Uterus (tissue), 3 donors: ENCODE measurements at regions not wholly inside any gene's neighbourhood (a gene's known extent, or its start where the extent isn't known, plus 50 kb on each side); places are given as distances from the start of the nearest gene placed in this dataset.

Experiments
- DNase-seq, 2 donors: peaks; one replicate each; pipeline ENCODE4 v3.0.0-alpha.2; 2019 to 2020
- H3K27ac ChIP-seq, 2 donors: fragments of 200-600 bp; sonication (generic); 1 replicate in 1 of 2; 2 replicates in 1 of 2; pipeline ENCODE4 v1.5.1; 2016 to 2018
- H3K27me3 ChIP-seq, 2 donors: fragments of 200-600 bp; sonication (generic); one replicate each; pipeline ENCODE4 v1.5.1; 2018 to 2019; ENCODE audit warnings: control low read depth in 1 of 2
- H3K36me3 ChIP-seq, 2 donors: fragments of 200-600 bp; sonication (generic); one replicate each; pipeline ENCODE4 v1.5.1; 2019; ENCODE audit warnings: control low read depth in 1 of 2
- H3K4me1 ChIP-seq, 2 donors: fragments of 200-600 bp; sonication (generic); one replicate each; pipeline ENCODE4 v1.5.1; 2018 to 2019; ENCODE audit warnings: control low read depth in 1 of 2
- H3K4me3 ChIP-seq, 2 donors: fragments of 200-600 bp; sonication (generic); 1 replicate in 1 of 2; 2 replicates in 1 of 2; pipeline ENCODE4 v1.5.1; 2018 to 2019; ENCODE audit warnings: mild to moderate bottlenecking in 1 of 2
- H3K9me3 ChIP-seq, 2 donors: fragments of 200-600 bp; sonication (generic); one replicate each; pipeline ENCODE4 v1.5.1; 2019; ENCODE audit warnings: control low read depth in 1 of 2
- POLR2A ChIP-seq, 2 donors: fragments of 450-650 bp; IDR thresholded peaks; one replicate each; pipeline ENCODE4 v1.6.1; 2016; ENCODE audit warnings: antibody characterized with exemption in 2 of 2, mild to moderate bottlenecking in 1 of 2, moderate library complexity in 1 of 2
- intact Hi-C: fragments of 100-400 bp; cut with DNase I; formaldehyde crosslinking; loops from one replicate; pipeline ENCODE4 v1.15.1; 2023; ENCODE audit warnings: low total_unique reads
- TF ChIP-seq, protein P1 (sequence below), 4 experiments: fragments of 200-600 bp in 2 of 4; fragments of 450-650 bp in 2 of 4; sonication (generic) in 2 of 4; IDR thresholded peaks; one replicate each; pipeline ENCODE4 v1.5.1; 2016 to 2019; ENCODE audit warnings: antibody characterized with exemption in 4 of 4, mild to moderate bottlenecking in 2 of 4, moderate library complexity in 1 of 4
- donor health status: DM: yes; HTN: yes; CAD: no.

DNA sequence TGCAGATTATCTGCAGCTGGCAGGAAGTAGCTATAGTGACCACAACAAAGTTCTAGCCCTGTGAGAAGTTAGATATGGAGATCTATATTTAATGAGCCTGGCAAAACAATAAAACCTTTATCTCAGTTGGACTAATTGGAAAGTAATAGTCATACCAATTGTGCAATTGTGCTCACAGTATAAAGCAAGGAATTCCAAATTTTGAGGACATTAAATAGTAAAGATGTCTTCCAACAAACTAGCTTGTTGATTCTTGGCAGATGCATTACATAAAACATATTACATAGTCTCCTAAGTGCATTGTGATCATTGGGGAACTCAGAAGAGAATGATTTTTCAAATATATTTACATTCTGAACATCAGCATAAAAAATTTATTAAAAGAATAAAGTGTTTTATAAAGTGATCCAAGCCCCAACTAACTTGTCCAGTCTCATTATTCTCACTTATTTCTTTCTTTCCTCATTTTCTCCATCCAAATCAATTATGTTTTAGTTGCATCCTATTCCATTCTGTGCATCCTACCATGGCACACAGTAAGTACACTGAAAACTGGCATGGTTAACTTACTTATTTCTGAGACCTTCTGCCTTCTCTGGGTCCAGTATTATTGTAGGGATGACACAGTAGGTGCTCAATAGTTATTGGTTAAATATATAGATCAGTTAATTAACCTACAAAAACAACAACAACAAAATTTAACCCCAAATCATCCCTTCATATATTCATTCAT lies 977.2 kb upstream of the NUDT12 start:
- H3K27me3 ChIP-seq = no peaks in the 10 kb centered on the region
- no peaks in the 10 kb centered on the region for H3K9me3 ChIP-seq
- no peak overlapping the region for H3K27ac ChIP-seq
- DNase-seq = no peak
- H3K4me1 ChIP-seq = no peaks in the 10 kb centered on the region
- no peak overlapping the region for H3K4me3 ChIP-seq
- intact Hi-C loops = no loop called here
- no peaks in the 10 kb centered on the region for H3K36me3 ChIP-seq
- TF ChIP-seq POLR2A (IDR thresholded peaks at IDR 0.05) = no peak

DNA sequence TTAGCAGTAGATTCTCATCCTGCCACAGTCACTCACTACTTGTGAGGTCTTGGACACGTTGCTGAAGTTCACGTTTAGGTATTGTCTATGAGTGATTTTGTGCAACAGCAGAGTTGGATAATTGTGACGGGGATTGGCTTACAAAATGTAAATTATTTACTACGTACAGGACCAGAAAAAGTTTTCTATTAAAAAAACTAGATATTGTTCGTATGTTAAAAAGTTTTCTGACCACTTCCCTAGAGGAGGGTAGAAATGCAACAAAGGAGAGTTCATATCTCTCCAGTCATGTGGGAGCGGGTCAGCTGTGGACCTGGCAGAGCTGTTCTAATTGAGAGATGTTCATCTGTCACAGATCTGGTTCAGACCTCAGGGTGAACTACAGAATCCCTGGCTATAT lies 976.1 kb upstream of the NUDT12 start:
- no peak overlapping the region for H3K27ac ChIP-seq
- no peaks in the 10 kb centered on the region for H3K4me1 ChIP-seq
- H3K9me3 ChIP-seq = no peaks in the 10 kb centered on the region
- H3K4me3 ChIP-seq = no peak overlapping the region
- no peaks in the 10 kb centered on the region for H3K27me3 ChIP-seq
- no peaks in the 10 kb centered on the region for H3K36me3 ChIP-seq
- no peak for DNase-seq
- TF ChIP-seq, protein P1, sequence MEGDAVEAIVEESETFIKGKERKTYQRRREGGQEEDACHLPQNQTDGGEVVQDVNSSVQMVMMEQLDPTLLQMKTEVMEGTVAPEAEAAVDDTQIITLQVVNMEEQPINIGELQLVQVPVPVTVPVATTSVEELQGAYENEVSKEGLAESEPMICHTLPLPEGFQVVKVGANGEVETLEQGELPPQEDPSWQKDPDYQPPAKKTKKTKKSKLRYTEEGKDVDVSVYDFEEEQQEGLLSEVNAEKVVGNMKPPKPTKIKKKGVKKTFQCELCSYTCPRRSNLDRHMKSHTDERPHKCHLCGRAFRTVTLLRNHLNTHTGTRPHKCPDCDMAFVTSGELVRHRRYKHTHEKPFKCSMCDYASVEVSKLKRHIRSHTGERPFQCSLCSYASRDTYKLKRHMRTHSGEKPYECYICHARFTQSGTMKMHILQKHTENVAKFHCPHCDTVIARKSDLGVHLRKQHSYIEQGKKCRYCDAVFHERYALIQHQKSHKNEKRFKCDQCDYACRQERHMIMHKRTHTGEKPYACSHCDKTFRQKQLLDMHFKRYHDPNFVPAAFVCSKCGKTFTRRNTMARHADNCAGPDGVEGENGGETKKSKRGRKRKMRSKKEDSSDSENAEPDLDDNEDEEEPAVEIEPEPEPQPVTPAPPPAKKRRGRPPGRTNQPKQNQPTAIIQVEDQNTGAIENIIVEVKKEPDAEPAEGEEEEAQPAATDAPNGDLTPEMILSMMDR (IDR thresholded peaks at IDR 0.05) = no peak
- TF ChIP-seq POLR2A (IDR thresholded peaks at IDR 0.05) = no peak
- intact Hi-C loops = no loop called here

DNA sequence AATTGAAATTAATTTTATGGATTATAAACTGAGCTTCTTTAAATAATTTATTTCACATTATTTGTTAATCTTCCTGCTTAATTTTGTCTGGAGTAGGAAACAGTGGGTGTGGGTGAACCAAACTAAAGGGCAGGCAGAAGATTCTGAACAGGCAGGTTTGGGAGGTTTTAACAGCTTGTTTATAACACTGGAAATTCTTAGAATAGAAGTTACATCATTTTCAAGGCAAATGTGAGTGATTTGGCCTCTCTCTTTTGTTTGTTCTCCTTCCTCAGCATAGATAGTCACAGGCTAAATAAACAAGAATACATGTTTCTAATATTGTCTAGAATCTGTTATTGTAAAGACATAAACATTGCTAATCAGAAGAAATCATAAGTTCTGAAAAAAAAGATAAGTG lies 970.9 kb upstream of the NUDT12 start:
- intact Hi-C loops = no loop called here
- DNase-seq = no peak
- TF ChIP-seq, protein P1 (IDR thresholded peaks at IDR 0.05) = no peak
- no peak for TF ChIP-seq POLR2A (IDR thresholded peaks at IDR 0.05)
- no peaks in the 10 kb centered on the region for H3K36me3 ChIP-seq
- no peaks in the 10 kb centered on the region for H3K27me3 ChIP-seq
- H3K9me3 ChIP-seq = no peaks in the 10 kb centered on the region
- H3K27ac ChIP-seq = no peak overlapping the region
- no peak overlapping the region for H3K4me3 ChIP-seq
- H3K4me1 ChIP-seq = no peaks in the 10 kb centered on the region

DNA sequence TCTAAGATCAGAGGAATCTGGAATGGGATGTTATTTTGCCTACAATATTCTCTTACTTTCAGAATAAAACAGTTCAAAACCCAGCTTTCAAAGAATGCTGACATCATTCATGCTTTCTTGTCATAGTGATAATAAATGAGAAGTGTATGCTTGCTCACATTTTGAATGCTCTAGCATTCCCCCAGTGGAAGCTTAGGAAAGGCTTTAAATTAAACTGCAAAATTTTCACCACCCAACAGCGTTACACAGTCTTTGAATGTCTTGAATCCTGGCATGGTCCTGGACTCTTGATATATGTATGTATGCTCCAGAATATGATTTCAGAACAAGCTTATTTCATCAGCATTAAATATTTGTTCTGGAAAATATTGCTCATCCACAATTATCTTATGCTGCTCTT lies 964.3 kb upstream of the NUDT12 start:
- intact Hi-C loops = no loop called here
- Histone ChIP-seq H3K27ac (no peak overlapping the region), H3K27me3 (no peaks in the 10 kb centered on the region), H3K36me3 (no peaks in the 10 kb centered on the region), H3K4me3 (no peak overlapping the region), H3K4me1 (no peaks in the 10 kb centered on the region), H3K9me3 (no peaks in the 10 kb centered on the region)
- TF ChIP-seq, protein P1 (IDR thresholded peaks at IDR 0.05) = no peak
- no peak for TF ChIP-seq POLR2A (IDR thresholded peaks at IDR 0.05)
- DNase-seq = no peak

DNA sequence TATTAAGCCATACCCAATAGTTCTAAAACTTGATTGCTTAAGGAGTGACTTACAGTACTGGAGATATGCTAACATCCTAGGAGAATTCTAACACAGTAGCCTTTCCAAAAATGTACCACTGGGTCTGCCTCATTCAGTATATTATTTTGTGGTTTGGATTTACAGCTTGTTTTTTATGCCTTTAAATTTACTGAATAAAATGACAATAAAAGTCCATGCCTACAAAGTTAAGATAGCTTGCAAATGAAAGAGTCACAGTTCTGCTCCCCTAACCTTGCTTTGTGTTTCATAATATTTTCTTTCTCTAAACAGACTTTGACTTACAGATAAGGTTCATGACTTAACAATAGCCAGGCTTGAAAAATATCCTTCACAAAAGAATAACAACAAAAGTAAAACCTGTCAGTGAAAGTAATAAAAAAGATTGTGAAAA lies 951.1 kb upstream of the NUDT12 start:
- Histone ChIP-seq H3K4me1 (no peaks in the 10 kb centered on the region), H3K27ac (no peak overlapping the region), H3K9me3 (no peaks in the 10 kb centered on the region), H3K36me3 (no peaks in the 10 kb centered on the region), H3K4me3 (no peak overlapping the region), H3K27me3 (no peaks in the 10 kb centered on the region)
- intact Hi-C loops = no loop called here
- DNase-seq = no peak
- TF ChIP-seq POLR2A (IDR thresholded peaks at IDR 0.05) = no peak
- TF ChIP-seq, protein P1 (IDR thresholded peaks at IDR 0.05) = no peak
